Heart left ventricle (tissue), 16 donors: ENCODE measurements at regions not wholly inside any gene's neighbourhood (a gene's known extent, or its start where the extent isn't known, plus 50 kb on each side); places are given as distances from the start of the nearest gene placed in this dataset.

Experiments used
- ATAC-seq, 4 donors: fragments of 200-7000 bp; cut with Tn5 transposase; one replicate each; pipeline ENCODE4 v1.9.1; 2020 to 2022; ENCODE audit warnings: moderate library complexity in 4 of 4, mild to moderate bottlenecking in 3 of 4, moderate number of reproducible peaks in 1 of 4
- DNase-seq, 5 donors: peaks; one replicate each; pipeline ENCODE4 v3.0.0-alpha.2; 2020
- H3K27ac ChIP-seq, 12 donors: fragments of 200-600 bp; sonication (generic) in 4 of 12; one replicate each; pipeline versions ENCODE4 v1.5.0 to v1.8.0; 2016 to 2022; ENCODE audit warnings: mild to moderate bottlenecking in 2 of 12
- H3K27me3 ChIP-seq, 9 donors: fragments of 200-600 bp; sonication (generic) in 2 of 9; one replicate each; pipeline versions ENCODE4 v1.5.1 to v1.8.0; 2016 to 2022; ENCODE audit warnings: mild to moderate bottlenecking in 3 of 9
- H3K36me3 ChIP-seq, 9 donors: fragments of 200-600 bp; sonication (generic) in 2 of 9; one replicate each; pipeline versions ENCODE4 v1.5.0 to v1.8.0; 2018 to 2022; ENCODE audit warnings: mild to moderate bottlenecking in 2 of 9
- H3K4me1 ChIP-seq, 12 donors: fragments of 200-600 bp; sonication (generic) in 4 of 12; one replicate each; pipeline versions ENCODE4 v1.5.0 to v1.8.0; 2016 to 2022; ENCODE audit warnings: mild to moderate bottlenecking in 3 of 12
- H3K4me3 ChIP-seq, 12 donors: fragments of 200-600 bp; sonication (generic) in 4 of 12; one replicate each; pipeline versions ENCODE4 v1.5.0 to v1.8.0; 2017 to 2022; ENCODE audit warnings: mild to moderate bottlenecking in 9 of 12, moderate library complexity in 4 of 12
- H3K9me3 ChIP-seq, 12 donors: fragments of 200-600 bp; sonication (generic) in 4 of 12; one replicate each; pipeline versions ENCODE4 v1.5.0 to v1.8.0; 2016 to 2022; ENCODE audit warnings: mild to moderate bottlenecking in 1 of 12
- POLR2A ChIP-seq, 2 donors: fragments of 450-650 bp; IDR thresholded peaks; one replicate each; pipeline ENCODE4 v1.6.1; 2017; ENCODE audit warnings: antibody characterized with exemption in 2 of 2, mild to moderate bottlenecking in 2 of 2, moderate library complexity in 2 of 2
- WGBS, 4 donors: extraction: QIAGEN DNeasy Blood & Tissue Kit in 2 of 4; methylation state at CpG; one replicate each; pipeline versions ENCODE4 v1.1.5 to v1.1.7; 2013 to 2018; 5-methylcytosine and 5-hydroxymethylcytosine counted together
- intact Hi-C, 10 donors: fragments of 100-400 bp; cut with DNase I; formaldehyde crosslinking; loops; one replicate each; pipeline versions ENCODE4 v1.11.1 to v1.14.2; 2022
- TF ChIP-seq, protein P1 (sequence below), 12 donors: fragments of 200-600 bp; sonication (generic) in 4 of 12; IDR thresholded peaks; one replicate each; pipeline versions ENCODE4 v1.5.0 to v1.8.0; 2018 to 2022; ENCODE audit warnings: antibody characterized with exemption in 12 of 12, mild to moderate bottlenecking in 5 of 12
- donor health status: ischemic (EF 13 %, LVEDD 7.1; RV severe dilation, severe dysfunction).
- donor health status: healthy with polysubstance abuse.
- donor health status: DM: no; HTN: yes; CAD: no.
- donor health status: DM: no; HTN: no; CAD: no.
- donor health status: ischemic (EF 25% LVEDD 6.9; RV normal size, moderate dysfunction).
- donor health status: ischemic (EF 25% LVEDD 5.7; RV mildly dilated, moderate dysfunction).
- donor health status: healthy.
- donor health status: DM: yes; HTN: yes; CAD: no.
- donor health status: ischemic (EF 35%, LVEDD 5.7; RV mildly dilated, moderate dysfunction).
- donor health status: nonischemic (EF 11% LVEDD 7.7; RV severe dilation, severe dysfunction).
- donor health status: DM: yes; HTN: yes; CAD: no.
- donor health status: PGD.
- donor health status: ischemic (EF 29% LVEDD 5.4; RV normal size, mild dysfunction).
- donor health status: nonischemic (EF 23%, LVEDD 6.1; RV moderate dilation, normal function).

DNA sequence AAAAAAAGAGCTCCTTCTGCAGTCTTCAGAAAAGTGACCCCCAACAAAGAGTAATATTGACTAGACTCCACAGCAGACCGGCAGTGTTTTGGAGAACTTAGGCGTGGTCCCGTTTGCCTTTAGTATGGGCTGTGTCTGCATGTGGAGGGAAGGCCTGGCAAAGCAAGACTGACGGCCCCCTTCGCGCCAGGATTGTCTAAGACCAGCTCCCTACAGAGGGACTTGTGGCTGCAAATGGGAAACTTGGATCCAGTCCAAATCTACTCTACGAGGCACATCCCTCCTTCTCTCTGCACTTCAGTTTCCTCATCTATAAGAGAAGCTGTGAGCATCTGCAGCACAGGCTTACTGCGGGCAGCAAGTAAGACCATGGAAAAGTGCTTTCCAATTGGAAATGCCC lies 350.0 kb downstream of the ZNF536 start:
- 86 to 94% (median 89%) methylated on average over 8 of the region's 8 CpGs for WGBS, 4 donors
- Histone ChIP-seq H3K27ac (no peak overlapping the region), H3K9me3 (no peaks in the 10 kb centered on the region), H3K4me3 (no peak overlapping the region), H3K27me3 (no peaks in the 10 kb centered on the region), H3K4me1 (peaks cover 0 to 18% (median 12%) of the 10 kb centered on the region in 12 donors), H3K36me3 (no peaks in the 10 kb centered on the region)
- intact Hi-C loops, result no loop called here
- no peak for DNase-seq
- TF ChIP-seq, protein P1, sequence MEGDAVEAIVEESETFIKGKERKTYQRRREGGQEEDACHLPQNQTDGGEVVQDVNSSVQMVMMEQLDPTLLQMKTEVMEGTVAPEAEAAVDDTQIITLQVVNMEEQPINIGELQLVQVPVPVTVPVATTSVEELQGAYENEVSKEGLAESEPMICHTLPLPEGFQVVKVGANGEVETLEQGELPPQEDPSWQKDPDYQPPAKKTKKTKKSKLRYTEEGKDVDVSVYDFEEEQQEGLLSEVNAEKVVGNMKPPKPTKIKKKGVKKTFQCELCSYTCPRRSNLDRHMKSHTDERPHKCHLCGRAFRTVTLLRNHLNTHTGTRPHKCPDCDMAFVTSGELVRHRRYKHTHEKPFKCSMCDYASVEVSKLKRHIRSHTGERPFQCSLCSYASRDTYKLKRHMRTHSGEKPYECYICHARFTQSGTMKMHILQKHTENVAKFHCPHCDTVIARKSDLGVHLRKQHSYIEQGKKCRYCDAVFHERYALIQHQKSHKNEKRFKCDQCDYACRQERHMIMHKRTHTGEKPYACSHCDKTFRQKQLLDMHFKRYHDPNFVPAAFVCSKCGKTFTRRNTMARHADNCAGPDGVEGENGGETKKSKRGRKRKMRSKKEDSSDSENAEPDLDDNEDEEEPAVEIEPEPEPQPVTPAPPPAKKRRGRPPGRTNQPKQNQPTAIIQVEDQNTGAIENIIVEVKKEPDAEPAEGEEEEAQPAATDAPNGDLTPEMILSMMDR (IDR thresholded peaks at IDR 0.05), result no peak
- TF ChIP-seq POLR2A (IDR thresholded peaks at IDR 0.05), result no peak
- ATAC-seq, result no peak

DNA sequence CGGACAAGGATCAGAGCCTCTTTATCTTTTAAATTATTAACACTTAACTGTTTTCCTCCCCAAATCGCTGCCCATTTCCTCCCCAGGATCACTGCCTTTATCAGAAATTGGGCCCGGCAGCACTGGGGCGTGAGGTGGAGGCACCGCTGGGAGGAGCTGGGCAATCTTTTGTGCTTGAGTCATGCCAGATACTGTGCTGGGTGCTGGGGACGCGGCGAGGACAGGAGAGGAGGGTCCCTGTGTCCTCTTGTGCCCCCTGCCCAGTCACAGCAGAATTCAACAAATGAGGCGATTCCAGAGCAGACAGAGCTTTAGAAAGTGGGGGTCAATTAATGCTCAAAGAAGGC lies 347.8 kb downstream of the ZNF536 start:
- Histone ChIP-seq H3K27me3 (no peaks in the 10 kb centered on the region), H3K4me1 (peaks cover 0 to 18% (median 12%) of the 10 kb centered on the region in 12 donors), H3K4me3 (peak overlapping the region; percentile 34 to 88 (median 65)), H3K36me3 (no peaks in the 10 kb centered on the region), H3K27ac (peak overlapping the region; percentile 35 to 88 (median 84)), H3K9me3 (no peaks in the 10 kb centered on the region)
- TF ChIP-seq POLR2A (IDR thresholded peaks at IDR 0.05), result no peak
- TF ChIP-seq, protein P1 (IDR thresholded peaks at IDR 0.05), result no peak
- DNase-seq (peak in 3 of 5 donors; percentile 33 to 51 (median 47)), ATAC-seq (peak; percentile 57 to 76 (median 66))
- 19 to 26% (median 21%) methylated on average over 9 of the region's 9 CpGs for WGBS, 4 donors
- intact Hi-C loops, result no loop called here

DNA sequence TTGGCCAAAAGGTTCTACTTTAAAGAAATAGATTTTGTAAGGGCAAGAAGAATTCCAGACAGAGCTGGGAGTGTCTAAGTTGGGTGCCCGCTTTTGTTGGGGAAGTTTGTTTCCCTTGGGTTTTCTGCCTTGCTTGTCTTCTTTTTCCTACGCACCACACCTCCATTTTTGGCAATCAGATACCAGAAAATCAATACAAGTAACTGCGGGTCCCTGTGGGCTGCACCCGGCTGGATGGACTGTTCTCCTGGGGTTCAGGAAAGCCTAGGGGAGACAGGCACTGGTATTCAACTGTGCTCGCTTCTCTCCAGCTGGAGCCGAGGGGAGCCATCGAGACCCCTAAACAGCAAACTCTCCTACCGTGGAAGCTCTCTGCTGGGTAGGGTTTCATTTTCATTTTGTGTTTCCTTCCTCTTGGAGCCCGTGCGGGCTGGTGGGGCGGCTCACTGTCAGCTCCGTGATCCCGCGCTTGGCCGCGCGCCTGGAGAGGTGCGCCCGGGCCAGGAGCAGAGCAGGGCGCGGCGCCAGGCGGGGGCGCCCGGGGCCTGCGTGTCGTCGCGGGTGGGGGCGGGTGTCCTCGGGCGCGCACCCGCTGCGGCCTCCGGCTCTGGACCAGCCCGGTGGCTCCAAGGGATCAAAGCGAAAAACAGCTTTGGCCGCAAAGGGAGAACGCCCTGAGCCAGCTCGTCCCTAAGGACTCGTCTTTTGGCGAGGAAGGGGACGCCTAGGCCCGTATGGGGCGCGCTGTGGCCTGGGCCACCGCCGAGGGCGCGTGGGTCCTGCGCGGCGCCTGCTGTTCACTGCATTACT lies 347.2 kb downstream of the ZNF536 start:
- ATAC-seq, result peak; percentile 72 to 97 (median 94)
- Histone ChIP-seq H3K27ac (peak overlapping the region; percentile 35 to 88 (median 84)), H3K36me3 (no peaks in the 10 kb centered on the region), H3K27me3 (no peaks in the 10 kb centered on the region), H3K9me3 (no peaks in the 10 kb centered on the region), H3K4me1 (peaks cover 0 to 18% (median 12%) of the 10 kb centered on the region in 12 donors), H3K4me3 (peak overlapping the region; percentile 34 to 88 (median 65))
- intact Hi-C loops, result no loop called here
- WGBS, 4 donors, result 1 to 3% (median 2%) methylated on average over 28 to 54 of the region's 54 CpGs
- TF ChIP-seq, protein P1 (IDR thresholded peaks at IDR 0.05), result peak in 5 of 12 donors; percentile 15 to 36 (median 21)
- no peak for TF ChIP-seq POLR2A (IDR thresholded peaks at IDR 0.05)
- DNase-seq, result peak; percentile 79 to 86 (median 80)

DNA sequence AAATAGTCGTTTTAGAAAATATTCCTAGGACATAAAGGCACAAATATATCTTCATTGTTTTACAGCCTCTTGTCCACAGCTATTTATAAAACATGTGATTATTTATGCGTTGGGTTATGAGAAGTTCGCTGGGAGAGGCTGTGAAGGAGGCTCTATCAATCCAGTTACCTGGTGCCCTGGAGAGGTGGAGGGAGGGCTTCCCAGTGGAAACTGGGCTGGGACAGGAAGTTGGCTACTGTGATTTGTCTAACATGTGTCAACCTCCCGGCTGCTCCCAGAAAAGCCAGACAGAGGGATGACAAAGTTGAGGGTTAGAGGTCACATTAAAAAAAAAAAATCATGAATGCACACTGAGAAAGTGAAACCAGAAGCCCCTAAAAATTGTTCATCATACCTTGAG lies 346.5 kb downstream of the ZNF536 start:
- intact Hi-C loops, result no loop called here
- H3K36me3 ChIP-seq, result no peaks in the 10 kb centered on the region
- peak overlapping the region in 11 of 12 donors; percentile 42 to 88 (median 66) for H3K4me3 ChIP-seq
- H3K9me3 ChIP-seq, result no peaks in the 10 kb centered on the region
- 8 to 25% (median 14%) methylated on average over 4 of the region's 4 CpGs for WGBS, 4 donors
- H3K27ac ChIP-seq, result peak overlapping the region in 8 of 12 donors; percentile 81 to 88 (median 86)
- H3K27me3 ChIP-seq, result no peaks in the 10 kb centered on the region
- peak in 2 of 5 donors; percentile 19 to 44 for DNase-seq
- ATAC-seq, result peak in 2 of 4 donors; percentile 51 to 54
- TF ChIP-seq, protein P1 (IDR thresholded peaks at IDR 0.05), result no peak
- no peak for TF ChIP-seq POLR2A (IDR thresholded peaks at IDR 0.05)
- H3K4me1 ChIP-seq, result peaks cover 0 to 18% (median 12%) of the 10 kb centered on the region in 12 donors
